Astrocyte (in vitro differentiated cells and primary cell): ENCODE measurements at regions not wholly inside any gene's neighbourhood (a gene's known extent, or its start where the extent isn't known, plus 50 kb on each side); places are given as distances from the start of the nearest gene placed in this dataset.

Experiments used
- EZH2 ChIP-seq: IDR thresholded peaks from 2 replicates; pipeline ENCODE4 v1.6.1; 2012; ENCODE audit warnings: mild to moderate bottlenecking, low read length, inconsistent platforms; ENCODE audit not compliant: insufficient read depth
- TF ChIP-seq, protein P1 (sequence below): IDR thresholded peaks from 2 replicates; pipeline ENCODE4 v1.5.1; 2011; ENCODE audit warnings: low read depth, mild to moderate bottlenecking, inconsistent platforms, low read length, moderate library complexity; ENCODE audit not compliant: insufficient read depth

DNA sequence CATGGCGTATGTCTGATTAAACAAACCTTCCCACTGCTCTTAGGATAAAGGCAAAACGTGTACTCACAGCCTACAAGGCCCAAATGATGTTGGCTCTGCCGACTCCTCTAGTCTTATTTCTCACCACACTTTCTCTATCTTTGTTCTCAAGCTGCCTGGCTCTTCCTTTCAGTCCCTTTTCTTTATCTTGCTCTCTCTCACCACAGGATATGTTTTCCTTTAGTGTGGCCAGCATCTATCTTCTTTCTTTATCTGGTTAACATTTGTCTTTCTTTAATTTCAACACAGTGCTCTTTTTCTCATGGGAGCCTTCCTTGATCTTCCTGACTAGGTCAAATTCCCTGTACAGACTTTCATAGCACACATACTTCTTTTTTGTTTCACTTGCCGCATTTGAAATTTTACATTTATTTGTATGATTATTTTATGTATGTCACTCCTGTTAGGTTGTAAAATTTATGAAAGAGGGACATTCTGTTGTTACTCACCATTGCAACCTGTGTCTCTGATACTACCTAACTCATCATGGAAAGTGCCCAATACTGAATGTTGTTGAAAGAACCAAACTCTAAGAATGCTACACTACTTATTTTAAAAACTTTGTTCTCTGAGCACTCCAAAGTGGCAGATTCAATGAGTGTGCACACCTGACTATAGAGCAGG is 328.9 kb upstream of the CBLB start:
- TF ChIP-seq, protein P1, sequence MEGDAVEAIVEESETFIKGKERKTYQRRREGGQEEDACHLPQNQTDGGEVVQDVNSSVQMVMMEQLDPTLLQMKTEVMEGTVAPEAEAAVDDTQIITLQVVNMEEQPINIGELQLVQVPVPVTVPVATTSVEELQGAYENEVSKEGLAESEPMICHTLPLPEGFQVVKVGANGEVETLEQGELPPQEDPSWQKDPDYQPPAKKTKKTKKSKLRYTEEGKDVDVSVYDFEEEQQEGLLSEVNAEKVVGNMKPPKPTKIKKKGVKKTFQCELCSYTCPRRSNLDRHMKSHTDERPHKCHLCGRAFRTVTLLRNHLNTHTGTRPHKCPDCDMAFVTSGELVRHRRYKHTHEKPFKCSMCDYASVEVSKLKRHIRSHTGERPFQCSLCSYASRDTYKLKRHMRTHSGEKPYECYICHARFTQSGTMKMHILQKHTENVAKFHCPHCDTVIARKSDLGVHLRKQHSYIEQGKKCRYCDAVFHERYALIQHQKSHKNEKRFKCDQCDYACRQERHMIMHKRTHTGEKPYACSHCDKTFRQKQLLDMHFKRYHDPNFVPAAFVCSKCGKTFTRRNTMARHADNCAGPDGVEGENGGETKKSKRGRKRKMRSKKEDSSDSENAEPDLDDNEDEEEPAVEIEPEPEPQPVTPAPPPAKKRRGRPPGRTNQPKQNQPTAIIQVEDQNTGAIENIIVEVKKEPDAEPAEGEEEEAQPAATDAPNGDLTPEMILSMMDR: no peak
- TF ChIP-seq EZH2: no peak
